DMS153 (cell line): ENCODE measurements at regions not wholly inside any gene's neighbourhood (a gene's known extent, or its start where the extent isn't known, plus 50 kb on each side); places are given as distances from the start of the nearest gene placed in this dataset.
"Not testable (repeated sequence)": the region's sequence is repeated elsewhere in the genome, so short reads cannot be mapped to it uniquely, and the experiment has no call there.

Experiments
- DNase-seq: peaks from one replicate; lab custom pipeline; 2025; lab: John Stamatoyannopoulos, UW

- no peak for DNase-seq
Measured at GRCh38 chr12:131378861-131379665, 331.8 kb upstream of the SFSWAP start.

- DNase-seq = no peak
Measured at GRCh38 chr12:131379738-131380137, 331.2 kb upstream of the SFSWAP start.

GRCh38 chr12:131380220-131380964, 330.5 kb upstream of the SFSWAP start:
- no peak for DNase-seq

DNA sequence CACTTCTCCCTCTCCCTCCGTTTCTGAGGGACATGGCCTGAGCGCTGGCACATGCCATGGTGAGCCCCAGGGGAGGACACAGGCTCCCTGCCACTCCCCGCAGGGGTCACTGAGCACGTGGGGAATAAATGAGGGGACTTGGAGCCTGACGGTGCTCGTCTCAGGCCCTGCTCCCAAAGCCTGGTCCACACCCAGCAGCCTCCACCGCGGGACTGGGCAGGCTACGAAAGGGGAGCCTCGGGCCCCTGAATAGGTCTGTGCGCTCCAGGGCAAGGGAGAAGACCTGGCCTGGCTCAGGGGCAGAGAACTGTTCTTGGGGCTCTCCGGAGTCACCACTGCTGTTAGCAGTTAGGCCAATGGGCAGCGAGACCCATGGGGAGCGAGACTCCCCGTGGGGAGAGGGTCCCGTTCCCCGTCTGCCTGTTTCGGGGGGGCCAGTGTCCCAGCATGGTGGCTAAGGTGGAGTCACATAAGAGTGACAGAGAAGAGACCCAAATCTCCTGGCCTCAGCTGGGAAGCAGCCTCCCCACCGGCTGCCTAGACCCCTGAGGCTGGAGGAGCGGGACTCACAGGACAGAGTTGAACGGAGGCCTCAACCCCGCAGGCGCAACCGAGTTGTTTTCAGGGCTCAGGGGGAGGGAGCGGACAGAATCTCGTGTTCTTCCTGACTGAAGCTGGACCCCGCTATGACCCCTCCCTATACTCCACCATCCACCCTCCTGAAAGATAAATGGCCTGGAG, 329.8 kb upstream of the SFSWAP start:
- no peak for DNase-seq

GRCh38 chr12:131381716-131382430, 329.0 kb upstream of the SFSWAP start:
- DNase-seq = no peak

- no peak for DNase-seq
Measured at GRCh38 chr12:131383291-131383690, 327.6 kb upstream of the SFSWAP start.

GRCh38 chr12:131383741-131384543, 326.9 kb upstream of the SFSWAP start:
- DNase-seq = no peak

DNA sequence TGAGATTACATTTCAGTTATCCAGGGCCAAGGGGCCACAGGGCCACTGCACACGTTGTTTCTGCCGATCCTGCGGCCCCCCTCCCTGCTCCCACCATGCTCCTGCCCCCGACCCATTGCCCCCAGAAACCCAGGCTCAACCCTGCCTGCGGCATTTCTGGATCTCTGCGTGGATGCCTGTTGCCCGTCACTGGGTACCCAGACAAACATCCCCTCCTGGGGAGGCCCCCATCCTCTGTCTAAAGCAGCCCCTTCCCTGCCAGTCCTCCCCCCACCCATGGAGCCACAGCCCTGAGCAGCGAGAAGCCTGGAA, 326.4 kb upstream of the SFSWAP start:
- DNase-seq = no peak

GRCh38 chr12:131385313-131386166, 325.4 kb upstream of the SFSWAP start:
- DNase-seq = no peak

DNA sequence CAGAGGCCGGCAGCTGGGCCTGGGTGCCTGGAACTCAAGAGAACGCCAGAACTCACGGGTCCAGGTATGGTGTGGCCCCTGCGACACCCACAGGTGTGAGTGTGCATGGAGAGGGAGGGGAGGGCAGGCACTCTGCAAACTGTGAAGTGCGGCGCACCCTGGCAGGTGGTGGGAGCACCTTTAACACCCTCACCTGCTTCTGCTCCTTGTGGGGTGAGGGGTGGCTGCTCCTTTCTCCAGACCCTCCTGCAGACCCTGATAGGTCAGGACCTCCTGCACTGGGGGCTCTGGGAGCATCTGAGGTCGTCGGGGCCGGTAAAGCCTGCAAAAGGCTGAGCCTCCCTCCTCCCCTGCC, 324.7 kb upstream of the SFSWAP start:
- no peak for DNase-seq

DNA sequence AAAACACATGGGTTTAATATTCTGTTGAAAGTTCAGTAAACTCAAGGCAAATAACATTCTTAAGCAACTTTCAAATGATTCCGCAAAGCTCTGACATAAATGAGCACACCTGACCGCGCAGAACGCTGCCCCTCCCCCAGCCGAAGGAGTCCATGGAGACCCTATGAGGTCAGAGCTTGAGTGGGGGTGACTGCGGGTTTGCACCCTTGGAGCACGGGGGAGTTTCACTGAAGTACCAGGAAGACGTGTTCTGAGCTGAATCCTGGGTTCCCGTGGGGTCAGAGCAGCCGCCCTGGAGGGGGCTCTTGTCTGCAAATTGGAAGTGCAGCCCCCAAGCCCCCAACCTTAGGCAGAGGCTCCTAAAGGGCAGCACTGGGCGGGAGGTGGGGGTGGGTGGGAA, 324.1 kb upstream of the SFSWAP start:
- DNase-seq = no peak

- no peak for DNase-seq
Measured at GRCh38 chr12:131387281-131388163, 323.4 kb upstream of the SFSWAP start.

DNA sequence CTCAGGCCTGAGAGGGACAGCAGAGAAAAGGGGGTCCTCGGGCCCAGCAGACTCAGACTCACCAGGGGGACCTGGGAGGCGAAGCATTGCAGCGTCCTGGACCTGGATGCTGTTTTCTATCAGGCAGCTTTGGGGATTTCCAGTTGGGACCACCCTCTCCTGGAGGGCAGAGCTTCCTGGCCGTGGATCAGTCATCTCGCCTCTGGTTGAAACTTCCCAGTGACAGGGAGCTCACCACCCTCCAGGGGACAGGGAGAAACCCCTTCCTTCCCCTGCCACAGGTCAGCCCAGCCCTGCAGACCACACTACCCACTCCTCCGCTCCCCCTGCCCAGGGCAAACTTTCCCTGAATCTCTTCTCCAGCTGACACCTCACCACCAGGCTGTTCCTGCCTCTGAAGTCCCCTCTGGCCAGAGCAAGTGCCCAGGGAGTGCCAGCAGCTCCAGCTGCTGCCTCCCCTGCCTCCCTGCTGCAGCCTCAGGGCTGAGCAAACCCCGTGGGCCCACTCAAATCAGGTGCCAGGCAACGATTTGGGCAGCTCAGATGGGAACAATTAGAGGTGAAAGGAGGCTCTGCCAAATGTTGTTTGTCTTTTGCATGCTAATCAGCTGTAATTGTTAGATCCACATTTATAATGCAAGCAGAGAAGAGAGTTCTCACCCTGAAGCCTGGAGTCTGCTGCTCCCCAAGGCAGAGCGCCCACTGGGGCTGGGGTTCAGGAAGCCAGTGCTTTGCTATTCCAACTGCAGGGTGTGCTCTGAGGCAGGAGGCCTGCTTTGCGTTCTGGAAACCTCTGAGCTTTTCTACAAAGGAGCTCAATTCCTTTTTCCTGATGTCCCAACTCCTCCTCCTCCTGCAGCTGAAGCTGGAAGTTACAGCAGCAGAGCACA, 322.5 kb upstream of the SFSWAP start:
- not testable (repeated sequence) for DNase-seq

DNA sequence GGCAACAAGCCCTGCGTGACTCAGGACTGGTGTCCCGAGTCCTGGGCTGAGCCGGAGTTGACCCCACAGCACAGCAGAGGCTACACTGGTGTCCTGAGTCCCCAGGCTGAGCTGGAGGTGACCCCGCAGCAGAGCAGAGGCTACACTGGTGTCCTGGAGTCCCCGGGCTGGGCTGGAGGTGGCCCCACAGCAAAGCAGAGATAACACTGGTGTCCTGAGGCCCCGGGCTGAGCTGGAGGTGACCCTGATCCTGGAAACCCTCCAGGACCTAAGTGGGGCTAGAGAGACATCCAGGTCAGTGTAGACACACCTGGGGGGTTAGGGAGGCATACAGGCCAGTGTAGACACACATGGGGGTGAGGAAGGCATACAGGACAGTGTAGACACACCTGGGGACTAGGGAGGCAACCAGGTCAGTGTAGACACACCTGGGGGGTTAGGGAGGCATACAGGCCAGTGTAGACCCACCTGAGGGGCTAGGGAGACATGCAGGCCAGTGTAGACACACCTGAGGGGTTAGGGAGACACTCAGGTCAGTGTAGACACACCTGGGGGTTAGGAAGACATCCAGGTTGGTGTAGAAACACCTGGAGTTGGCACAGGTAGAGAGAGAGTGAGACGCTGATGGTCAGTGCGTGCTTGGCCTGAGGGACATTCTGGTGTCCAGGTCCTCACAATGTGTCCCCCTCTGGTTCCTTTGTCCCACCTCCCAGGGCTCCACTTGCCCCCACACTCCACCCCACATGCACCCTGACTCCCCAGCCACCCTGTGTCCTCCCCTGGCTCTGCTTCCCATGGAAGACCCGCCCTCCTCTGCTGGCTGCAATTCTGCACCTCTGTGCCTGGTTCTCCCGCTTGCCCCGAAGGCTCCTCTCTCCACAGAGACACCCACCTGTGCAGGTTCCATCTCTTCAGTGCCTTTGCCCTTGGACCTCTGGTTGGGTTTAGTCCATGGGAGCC, 321.6 kb upstream of the SFSWAP start:
- DNase-seq = no peak

DNA sequence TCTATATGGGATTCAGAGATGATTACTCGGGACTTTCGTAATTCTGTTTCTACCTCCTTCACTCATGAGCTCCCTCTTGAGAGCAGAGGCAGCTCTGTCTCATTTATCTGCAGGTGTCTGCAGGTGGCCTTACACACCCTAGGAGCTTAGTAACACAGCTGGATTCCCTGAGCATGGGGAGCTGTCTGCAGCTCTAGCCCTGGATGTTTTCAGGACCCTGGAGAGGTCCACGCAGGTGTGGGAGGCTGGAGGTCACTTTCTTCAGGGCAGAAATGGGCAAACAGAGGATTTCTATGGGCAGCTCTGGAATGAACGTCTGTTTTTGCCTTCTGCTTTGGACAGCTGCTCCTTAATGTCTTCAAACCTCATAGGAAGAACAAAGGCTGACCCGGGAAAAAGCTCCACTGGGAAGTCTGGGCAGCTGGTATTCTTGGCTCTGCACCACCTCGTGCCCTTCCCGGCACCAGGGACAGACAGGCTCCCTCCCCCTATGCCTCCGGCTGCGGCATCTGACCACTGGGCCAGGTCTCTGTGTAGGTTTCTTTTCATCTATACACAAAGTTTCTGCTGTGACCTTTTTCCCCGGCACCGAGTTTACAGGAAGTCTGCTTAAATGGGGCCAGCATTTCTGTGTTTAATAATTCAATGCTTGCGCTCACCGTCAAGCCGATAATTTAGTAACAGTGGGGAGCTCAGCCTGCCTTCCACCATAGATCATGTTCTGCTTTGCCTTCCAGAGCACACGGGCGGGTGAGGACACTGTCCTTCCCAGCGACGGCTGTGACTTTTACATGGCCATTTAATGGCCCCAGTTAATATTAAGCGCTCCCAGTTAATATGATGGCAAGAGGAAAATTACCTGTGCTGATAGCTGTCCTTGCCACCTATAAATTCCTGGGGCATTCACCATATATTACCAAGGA, 320.2 kb upstream of the SFSWAP start:
- no peak for DNase-seq

GRCh38 chr12:131391399-131391798, 319.5 kb upstream of the SFSWAP start:
- no peak for DNase-seq
